Tibial nerve (tissue), 4 donors: ENCODE measurements at regions not wholly inside any gene's neighbourhood (a gene's known extent, or its start where the extent isn't known, plus 50 kb on each side); places are given as distances from the start of the nearest gene placed in this dataset.

Experiments
- DNase-seq, 2 donors: peaks; one replicate each; pipeline ENCODE4 v3.0.0-alpha.2; 2019; ENCODE audit warnings: low spot score in 2 of 2
- H3K27ac ChIP-seq, 4 donors: fragments of 200-600 bp; sonication (generic) in 3 of 4; one replicate each; pipeline ENCODE4 v1.5.1; 2017 to 2019; ENCODE audit warnings: mild to moderate bottlenecking in 1 of 4
- H3K27me3 ChIP-seq, 2 donors: fragments of 200-600 bp; sonication (generic) in 1 of 2; one replicate each; pipeline versions ENCODE4 v1.5.1 to v1.6.0; 2017 to 2019
- H3K36me3 ChIP-seq, 3 donors: fragments of 200-600 bp; sonication (generic); one replicate each; pipeline ENCODE4 v1.5.1; 2018 to 2019
- H3K4me1 ChIP-seq, 4 donors: fragments of 200-600 bp; sonication (generic) in 3 of 4; one replicate each; pipeline ENCODE4 v1.5.1; 2017 to 2019
- H3K4me3 ChIP-seq, 4 donors: fragments of 200-600 bp; sonication (generic) in 3 of 4; one replicate each; pipeline ENCODE4 v1.5.1; 2017 to 2019; ENCODE audit warnings: mild to moderate bottlenecking in 1 of 4, moderate library complexity in 1 of 4
- H3K9me3 ChIP-seq, 4 donors: fragments of 200-600 bp; sonication (generic) in 3 of 4; one replicate each; pipeline ENCODE4 v1.5.1; 2017 to 2019
- CTCF ChIP-seq, 5 experiments: fragments of 200-600 bp in 3 of 5; fragments of 450-650 bp in 2 of 5; sonication (generic) in 3 of 5; IDR thresholded peaks; one replicate each; pipeline ENCODE4 v1.5.1; 2016 to 2019; ENCODE audit warnings: antibody characterized with exemption in 5 of 5, mild to moderate bottlenecking in 3 of 5, moderate library complexity in 2 of 5
- EP300 ChIP-seq, 2 donors: sonication (generic); formaldehyde crosslinking; IDR thresholded peaks; one replicate each; pipeline ENCODE4 v1.6.1; 2017; ENCODE audit warnings: antibody characterized with exemption in 2 of 2, mild to moderate bottlenecking in 1 of 2
- POLR2A ChIP-seq, 2 donors: fragments of 450-650 bp; IDR thresholded peaks; one replicate each; pipeline ENCODE4 v1.6.1; 2017; ENCODE audit warnings: antibody characterized with exemption in 2 of 2, mild to moderate bottlenecking in 2 of 2, moderate library complexity in 2 of 2
- WGBS, 2 donors: methylation state at CpG; one replicate each; pipeline ENCODE4 v1.1.5; 2018; 5-methylcytosine and 5-hydroxymethylcytosine counted together

GRCh38 chr4:18518098-18518497 is 496.5 kb upstream of the LCORL start:
- WGBS, 2 donors, result 11 to 16% methylated on average over 3 of the region's 3 CpGs
- Histone ChIP-seq H3K27me3 (no peaks in the 10 kb centered on the region), H3K9me3 (no peaks in the 10 kb centered on the region), H3K4me1 (no peaks in the 10 kb centered on the region), H3K4me3 (no peak overlapping the region), H3K27ac (no peak overlapping the region), H3K36me3 (no peaks in the 10 kb centered on the region)
- no peak for TF ChIP-seq EP300 (IDR thresholded peaks at IDR 0.05)
- no peak for TF ChIP-seq CTCF (IDR thresholded peaks at IDR 0.05)
- no peak for TF ChIP-seq POLR2A (IDR thresholded peaks at IDR 0.05)
- no peak for DNase-seq

GRCh38 chr4:18513861-18514260 is 492.3 kb upstream of the LCORL start:
- Histone ChIP-seq H3K36me3 (no peaks in the 10 kb centered on the region), H3K27me3 (no peaks in the 10 kb centered on the region), H3K9me3 (no peaks in the 10 kb centered on the region), H3K4me1 (no peaks in the 10 kb centered on the region), H3K27ac (no peak overlapping the region), H3K4me3 (no peak overlapping the region)
- no peak for TF ChIP-seq POLR2A (IDR thresholded peaks at IDR 0.05)
- TF ChIP-seq CTCF (IDR thresholded peaks at IDR 0.05), result no peak
- TF ChIP-seq EP300 (IDR thresholded peaks at IDR 0.05), result no peak
- DNase-seq, result no peak

GRCh38 chr4:18512718-18513117 is 491.2 kb upstream of the LCORL start:
- DNase-seq, result no peak
- no peaks in the 10 kb centered on the region for H3K9me3 ChIP-seq
- H3K36me3 ChIP-seq, result no peaks in the 10 kb centered on the region
- no peak overlapping the region for H3K27ac ChIP-seq
- TF ChIP-seq POLR2A (IDR thresholded peaks at IDR 0.05) (no peak), EP300 (IDR thresholded peaks at IDR 0.05) (no peak), CTCF (IDR thresholded peaks at IDR 0.05) (no peak)
- H3K27me3 ChIP-seq, result no peaks in the 10 kb centered on the region
- H3K4me3 ChIP-seq, result no peak overlapping the region
- no peaks in the 10 kb centered on the region for H3K4me1 ChIP-seq

- TF ChIP-seq POLR2A (IDR thresholded peaks at IDR 0.05) (no peak), EP300 (IDR thresholded peaks at IDR 0.05) (no peak), CTCF (IDR thresholded peaks at IDR 0.05) (no peak)
These were observed 490.2 kb upstream of the LCORL start for GRCh38 chr4:18511727-18512126.

GRCh38 chr4:18508786-18509185 is 487.2 kb upstream of the LCORL start:
- Histone ChIP-seq H3K36me3 (no peaks in the 10 kb centered on the region), H3K27ac (no peak overlapping the region), H3K27me3 (no peaks in the 10 kb centered on the region), H3K9me3 (no peaks in the 10 kb centered on the region), H3K4me1 (no peaks in the 10 kb centered on the region), H3K4me3 (no peak overlapping the region)
- no peak for DNase-seq
- WGBS, 2 donors, result 22 to 26% methylated on average over 2 of the region's 2 CpGs
- TF ChIP-seq POLR2A (IDR thresholded peaks at IDR 0.05) (no peak), CTCF (IDR thresholded peaks at IDR 0.05) (no peak)

More at GRCh38 chr4:18511727-18512126, 490.2 kb upstream of the LCORL start:
- no peaks in the 10 kb centered on the region for H3K4me1 ChIP-seq
- H3K27ac ChIP-seq, result no peak overlapping the region
- no peaks in the 10 kb centered on the region for H3K27me3 ChIP-seq
- DNase-seq, result no peak
- no peaks in the 10 kb centered on the region for H3K9me3 ChIP-seq
- H3K4me3 ChIP-seq, result no peak overlapping the region
- no peaks in the 10 kb centered on the region for H3K36me3 ChIP-seq
